NCI-H2196 treated with DMSO at 0.1 percent for 48 hours (cell line): ENCODE measurements at regions not wholly inside any gene's neighbourhood (a gene's known extent, or its start where the extent isn't known, plus 50 kb on each side); places are given as distances from the start of the nearest gene placed in this dataset.

Experiments used
- DNase-seq: peaks from one replicate; lab custom pipeline; 2025; ENCODE audit not compliant: unreplicated experiment; lab: John Stamatoyannopoulos, UW

DNA sequence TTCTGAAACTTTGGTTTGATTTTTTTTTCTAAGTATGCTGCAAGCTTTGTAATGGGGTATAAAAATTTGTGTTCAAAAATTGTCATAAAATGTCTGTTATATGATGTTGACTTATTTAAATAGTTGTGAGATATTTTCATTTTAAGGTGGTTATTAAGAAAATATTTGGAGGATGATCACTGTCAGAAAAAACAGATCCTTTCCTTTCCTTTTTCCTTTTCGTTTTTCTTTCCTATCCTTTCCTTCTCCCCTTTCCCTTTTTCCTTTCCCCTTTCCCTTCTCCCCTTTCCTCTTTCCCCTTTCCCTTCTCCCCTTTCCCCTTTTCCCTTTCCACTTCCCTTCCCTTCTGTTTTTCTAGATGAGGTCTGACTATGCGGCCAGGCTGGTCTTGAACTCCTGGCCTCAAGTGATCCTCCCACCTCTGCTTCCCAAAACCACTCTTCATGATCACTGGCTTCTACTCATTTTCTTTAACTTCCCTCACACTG, 640.5 kb downstream of the PLCL1 start:
- no peak for DNase-seq

DNA sequence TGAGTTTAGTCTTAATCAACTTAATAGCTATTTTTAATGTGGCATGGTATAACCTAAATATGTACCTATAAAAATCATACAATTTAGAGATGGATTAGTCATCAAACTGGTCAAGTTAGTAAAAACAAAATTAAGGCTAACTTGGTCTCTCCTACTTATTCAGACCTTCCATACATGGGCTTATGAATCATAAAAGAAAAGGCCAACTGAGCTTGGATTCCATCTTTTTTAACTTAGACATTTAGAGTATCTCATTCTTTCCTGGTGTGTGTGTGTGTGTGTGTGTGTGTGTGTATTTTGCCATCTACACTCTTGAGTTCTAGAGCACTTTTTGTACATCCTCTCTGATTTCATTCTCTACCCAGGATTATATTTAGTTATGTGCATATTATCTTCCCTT, 637.5 kb downstream of the PLCL1 start:
- no peak for DNase-seq

- DNase-seq = no peak
Observed at GRCh38 chr2:198441246-198441645, 636.9 kb downstream of the PLCL1 start.

DNA sequence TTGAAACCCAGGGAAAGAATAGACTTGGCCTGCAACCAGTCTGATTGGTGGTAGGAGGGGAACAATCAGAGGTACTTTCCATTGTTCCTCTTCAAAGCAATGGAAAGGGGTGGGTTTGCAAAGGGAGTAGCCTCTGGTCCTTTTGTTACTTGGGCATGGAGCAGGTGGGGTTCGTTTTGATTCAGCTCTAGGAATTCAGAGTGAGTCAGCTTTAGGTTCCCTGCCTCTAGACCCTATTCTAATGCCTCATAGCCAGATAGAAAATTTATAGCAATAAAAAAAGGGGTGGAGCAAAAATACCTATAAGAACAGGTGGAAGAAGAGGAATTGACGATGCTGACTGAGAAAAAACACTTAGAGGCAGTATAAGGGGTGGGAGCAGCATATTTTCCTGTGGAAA, 636.4 kb downstream of the PLCL1 start:
- DNase-seq = no peak

GRCh38 chr2:198438331-198438730, 633.9 kb downstream of the PLCL1 start:
- no peak for DNase-seq

DNA sequence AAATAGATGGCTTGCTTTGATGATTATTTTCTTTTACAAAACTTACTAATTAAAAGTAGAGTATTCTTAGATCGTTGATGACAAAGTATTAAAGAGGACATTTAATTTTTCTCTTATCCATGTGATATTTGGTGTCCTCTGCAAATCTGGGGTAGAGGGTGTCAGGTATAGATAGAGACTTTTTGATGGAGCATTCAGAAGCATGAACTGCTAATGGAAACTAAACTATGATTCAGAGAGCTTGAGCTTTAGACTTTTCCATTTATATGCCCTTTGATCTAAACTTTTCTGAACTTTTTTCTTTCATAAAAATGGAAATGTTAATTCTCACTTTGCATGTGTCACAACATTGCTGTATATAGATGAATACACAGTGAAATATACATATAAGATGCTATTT, 619.7 kb downstream of the PLCL1 start:
- DNase-seq = no peak

GRCh38 chr2:198417836-198418235, 613.4 kb downstream of the PLCL1 start:
- no peak for DNase-seq

GRCh38 chr2:198414976-198415375, 610.6 kb downstream of the PLCL1 start:
- no peak for DNase-seq

GRCh38 chr2:198411936-198412335, 607.5 kb downstream of the PLCL1 start:
- no peak for DNase-seq

DNA sequence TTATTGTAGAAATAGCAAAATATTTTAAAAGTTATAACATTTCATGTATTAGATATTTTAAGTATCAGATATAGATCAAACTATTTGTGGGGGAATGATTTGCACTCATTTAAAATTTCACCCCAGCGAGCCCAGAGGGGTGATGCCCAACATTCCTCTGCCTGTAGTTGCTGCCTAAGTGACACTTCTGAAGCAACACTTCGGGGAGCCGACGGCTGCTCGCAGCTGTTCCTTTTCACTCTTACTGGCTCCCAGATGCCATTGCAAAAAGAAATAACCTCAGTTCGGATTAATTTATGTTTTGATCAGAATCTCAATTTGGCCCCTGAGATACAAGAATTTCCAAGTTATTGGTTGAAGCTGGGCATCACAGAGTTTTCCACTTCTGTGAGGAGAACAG, 603.8 kb downstream of the PLCL1 start:
- no peak for DNase-seq

DNA sequence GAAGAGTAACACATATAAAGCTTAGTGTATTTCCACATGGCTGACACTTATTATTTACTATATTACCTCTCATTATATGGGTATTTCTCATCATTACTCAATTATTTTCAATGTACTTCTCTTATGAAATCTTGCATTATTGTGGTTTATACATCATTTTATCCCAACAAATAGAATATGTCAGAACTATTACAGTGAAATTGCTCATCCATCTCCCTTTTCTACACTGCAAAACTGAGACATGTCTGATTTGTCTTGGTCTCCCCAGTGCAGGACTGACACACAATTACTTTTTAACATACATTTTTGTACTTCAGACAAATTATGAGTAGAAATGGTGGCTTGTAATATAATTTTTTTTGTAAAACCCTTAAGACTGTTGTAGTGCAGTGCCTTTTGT, 600.9 kb downstream of the PLCL1 start:
- DNase-seq = no peak

DNA sequence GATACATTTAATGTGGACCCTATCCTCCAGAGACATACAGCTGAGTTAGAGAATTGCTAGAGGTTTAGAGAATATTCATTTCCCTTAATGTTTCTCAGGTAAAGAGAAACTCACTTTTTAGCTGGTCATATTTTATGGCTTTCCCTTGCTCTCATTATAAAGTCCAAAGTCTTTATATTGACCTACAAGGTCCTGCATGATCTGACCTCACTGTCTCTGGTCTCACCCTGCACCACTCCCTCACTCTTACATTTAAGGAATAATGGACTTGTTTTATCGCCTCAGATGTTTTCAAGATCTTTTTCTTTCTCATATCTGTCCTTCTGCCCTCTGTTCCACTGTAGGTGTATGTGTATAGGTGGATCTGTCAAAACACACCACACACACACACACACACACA, 597.3 kb downstream of the PLCL1 start:
- DNase-seq = no peak

GRCh38 chr2:198400999-198401398, 596.6 kb downstream of the PLCL1 start:
- DNase-seq = no peak

GRCh38 chr2:198394208-198394607, 589.8 kb downstream of the PLCL1 start:
- DNase-seq = no peak

DNA sequence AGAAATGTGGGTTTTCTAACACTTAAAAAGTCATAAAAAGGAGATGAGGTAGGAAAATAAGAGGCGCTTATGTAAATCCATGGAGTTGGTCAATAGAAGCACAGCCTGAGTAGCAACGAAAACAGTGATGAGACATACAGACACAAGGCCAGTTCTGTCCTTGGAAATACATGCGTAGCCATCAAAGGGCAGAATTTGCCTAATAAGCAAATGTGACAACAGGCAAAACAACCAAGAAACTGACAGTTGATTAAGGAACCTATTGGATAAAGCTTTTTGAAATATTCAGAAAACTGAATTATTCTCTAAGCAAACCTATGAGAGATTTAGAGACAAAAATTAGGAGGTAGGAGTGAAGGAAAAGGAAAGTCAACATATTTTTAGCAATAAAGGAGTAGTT, 586.3 kb downstream of the PLCL1 start:
- DNase-seq = no peak

- no peak for DNase-seq
Observed at GRCh38 chr2:198387677-198388076, 583.3 kb downstream of the PLCL1 start.

DNA sequence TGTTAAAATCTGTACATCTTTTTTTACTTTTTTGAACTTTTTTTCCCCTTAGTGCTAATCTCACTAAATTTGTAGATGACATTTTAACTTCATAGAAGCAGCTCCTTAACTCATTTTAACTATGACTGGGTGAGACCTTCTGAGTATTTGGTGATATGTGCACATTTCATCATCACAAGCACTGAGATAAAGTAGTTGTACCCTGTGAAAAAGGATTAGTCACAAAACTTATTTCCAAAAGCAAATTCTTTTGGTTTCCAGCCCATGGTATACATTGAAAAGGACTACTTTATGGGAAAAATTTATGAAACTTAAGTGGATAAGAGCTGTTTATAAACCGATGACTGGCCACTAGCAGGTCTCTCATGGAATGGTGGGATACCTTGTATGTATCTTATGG, 581.5 kb downstream of the PLCL1 start:
- DNase-seq = no peak

GRCh38 chr2:198385326-198385725, 580.9 kb downstream of the PLCL1 start:
- DNase-seq = no peak

DNA sequence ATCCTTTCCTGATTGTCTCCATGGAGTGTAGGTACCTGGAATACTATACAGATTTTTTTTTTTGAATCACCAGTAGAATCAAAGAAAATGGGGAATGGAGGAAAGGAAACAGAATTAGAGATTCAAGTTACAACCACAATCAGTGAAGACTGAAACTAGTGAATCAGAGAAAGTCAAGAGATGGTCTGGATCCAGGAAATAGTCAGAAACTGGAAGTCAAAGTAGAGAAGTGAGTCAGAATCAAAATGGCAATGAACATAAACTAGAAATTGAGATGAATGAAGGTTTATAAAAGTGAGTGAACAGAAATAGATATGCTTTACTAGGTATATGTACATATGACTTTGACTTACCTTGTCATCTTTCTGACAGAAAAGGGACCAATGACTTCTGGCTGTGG, 579.0 kb downstream of the PLCL1 start:
- no peak for DNase-seq

DNA sequence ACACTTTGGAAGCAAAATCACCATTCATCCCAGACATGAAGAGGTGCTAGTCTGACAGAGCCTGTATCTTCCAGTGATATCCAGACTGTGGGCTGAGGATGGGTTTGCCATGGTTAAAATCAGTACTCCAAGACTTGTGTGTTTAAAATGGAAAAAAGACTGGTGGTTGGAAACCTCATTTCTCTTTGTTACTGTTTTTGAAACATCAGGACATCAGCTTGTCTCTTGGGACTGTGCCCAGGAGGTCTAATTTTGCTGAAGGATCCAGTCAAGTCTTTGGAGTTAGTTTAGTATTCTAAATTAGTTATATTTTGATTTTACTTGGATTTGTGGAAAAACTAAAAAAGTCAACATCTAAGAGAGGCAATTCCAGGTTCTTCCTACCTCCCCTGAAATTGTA, 578.4 kb downstream of the PLCL1 start:
- no peak for DNase-seq

GRCh38 chr2:198376677-198377076, 572.3 kb downstream of the PLCL1 start:
- DNase-seq = no peak

DNA sequence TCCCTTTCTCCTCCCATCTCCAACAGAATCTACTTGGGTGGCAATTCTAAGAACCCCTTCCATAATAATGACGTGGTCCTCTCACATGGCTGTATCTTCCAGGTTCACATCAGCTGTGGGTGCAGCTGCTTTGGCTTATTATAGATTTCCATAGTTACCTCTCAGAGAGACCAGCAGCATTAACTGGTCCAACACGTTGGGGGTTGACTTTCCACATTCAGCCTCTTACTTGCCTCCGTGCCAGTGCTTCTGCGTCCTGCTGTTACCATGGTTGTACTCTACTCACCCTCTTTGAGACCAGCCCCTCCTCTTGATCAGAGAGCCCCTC, 570.7 kb downstream of the PLCL1 start:
- no peak for DNase-seq

- no peak for DNase-seq
Observed at GRCh38 chr2:198374375-198375082, 570.1 kb downstream of the PLCL1 start.
